Smooth muscle cell (in vitro differentiated cells): ENCODE measurements at regions not wholly inside any gene's neighbourhood (a gene's known extent, or its start where the extent isn't known, plus 50 kb on each side); places are given as distances from the start of the nearest gene placed in this dataset.

Experiments
- DNase-seq: peaks from one replicate; lab custom pipeline; 2025; ENCODE audit not compliant: unreplicated experiment; lab: John Stamatoyannopoulos, UW
- H2AFZ ChIP-seq: fragments of 200-600 bp; sonication (generic); 2 replicates; pipeline ENCODE4 v1.6.0; 2016; ENCODE audit warnings: antibody characterized with exemption, low read depth, mild to moderate bottlenecking
- H3F3A ChIP-seq: fragments of 200-600 bp; sonication (generic); 2 replicates; pipeline ENCODE4 v1.6.0; 2017; ENCODE audit warnings: antibody characterized with exemption, low read depth
- H3K27ac ChIP-seq: fragments of 200-600 bp; sonication (generic); 2 replicates; pipeline ENCODE4 v1.5.1; 2016; ENCODE audit warnings: low read depth, mild to moderate bottlenecking
- H3K27me3 ChIP-seq: fragments of 200-600 bp; sonication (generic); 2 replicates; pipeline ENCODE4 v1.6.1; 2016; ENCODE audit warnings: low read depth, mild to moderate bottlenecking
- H3K36me3 ChIP-seq: fragments of 200-600 bp; sonication (generic); 2 replicates; pipeline ENCODE4 v1.5.1; 2016; ENCODE audit warnings: low read depth
- H3K4me1 ChIP-seq: fragments of 200-600 bp; sonication (generic); 2 replicates; pipeline ENCODE4 v1.5.1; 2016; ENCODE audit warnings: low read depth
- H3K4me2 ChIP-seq: fragments of 200-600 bp; sonication (generic); 2 replicates; pipeline ENCODE4 v1.6.0; 2016; ENCODE audit warnings: mild to moderate bottlenecking
- H3K4me3 ChIP-seq: fragments of 200-600 bp; sonication (generic); 2 replicates; pipeline ENCODE4 v1.5.1; 2016; ENCODE audit warnings: mild to moderate bottlenecking
- H3K79me2 ChIP-seq: fragments of 200-600 bp; sonication (generic); 2 replicates; pipeline ENCODE4 v1.6.0; 2016; ENCODE audit warnings: low read depth, mild to moderate bottlenecking
- H3K9ac ChIP-seq: fragments of 200-600 bp; sonication (generic); 2 replicates; pipeline ENCODE4 v1.6.0; 2016; ENCODE audit warnings: low read depth
- H3K9me3 ChIP-seq: fragments of 200-600 bp; sonication (generic); replicated peaks from 2 replicates; pipeline ENCODE4 v1.5.1; 2016; ENCODE audit warnings: low read depth
- H4K20me1 ChIP-seq: fragments of 200-600 bp; sonication (generic); 2 replicates; pipeline ENCODE4 v1.6.0; 2016; ENCODE audit warnings: low read depth
- WGBS: methylation state at CpG from one replicate; pipeline ENCODE4 v1.1.7; 2016; ENCODE audit warnings: low lambda C conversion rate; 5-methylcytosine and 5-hydroxymethylcytosine counted together
- TF ChIP-seq, protein P1 (sequence below): fragments of 200-600 bp; sonication (generic); IDR thresholded peaks from 2 replicates; pipeline ENCODE4 v1.5.1; 2017; ENCODE audit warnings: borderline replicate concordance, mild to moderate bottlenecking, antibody characterized with exemption; ENCODE audit not compliant: insufficient read depth, poor library complexity, severe bottlenecking

DNA sequence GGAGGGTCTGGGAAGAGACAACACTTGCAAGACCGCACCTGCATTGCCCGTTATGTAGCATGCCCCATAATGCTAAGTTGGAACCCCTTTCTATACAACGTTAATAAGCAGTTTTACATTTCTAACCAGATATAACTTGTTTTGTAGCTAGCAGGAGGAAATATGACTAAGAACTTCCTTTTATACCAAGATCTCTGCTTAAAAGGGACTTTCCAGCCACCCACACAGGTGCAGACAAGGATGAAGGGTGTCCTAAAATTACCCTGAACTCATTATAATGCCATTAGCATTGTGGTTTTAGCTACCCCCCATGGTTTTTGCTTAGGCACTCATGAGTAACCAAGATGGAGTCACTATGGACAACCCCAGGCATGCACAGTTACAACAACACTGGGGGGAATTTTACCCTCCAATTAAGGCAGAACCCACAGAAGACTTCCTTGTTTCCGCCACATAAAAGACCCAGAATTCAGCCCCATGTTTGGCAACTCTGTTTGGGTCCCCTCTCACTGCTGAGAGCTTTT, 362.8 kb downstream of the CBLN2 start:
- Histone ChIP-seq H3K36me3 (no peaks in the 10 kb centered on the region), H3F3A (no peaks in the 10 kb centered on the region), H3K4me1 (no peaks in the 10 kb centered on the region), H3K27ac (no peak overlapping the region), H3K4me3 (no peak overlapping the region), H2AFZ (no peak overlapping the region), H3K9me3 (no peaks in the 10 kb centered on the region), H4K20me1 (no peaks in the 10 kb centered on the region), H3K79me2 (no peaks in the 10 kb centered on the region), H3K9ac (no peak overlapping the region), H3K4me2 (no peak overlapping the region), H3K27me3 (no peaks in the 10 kb centered on the region)
- WGBS, result 90% methylated on average over 4 of the region's 4 CpGs
- TF ChIP-seq, protein P1, sequence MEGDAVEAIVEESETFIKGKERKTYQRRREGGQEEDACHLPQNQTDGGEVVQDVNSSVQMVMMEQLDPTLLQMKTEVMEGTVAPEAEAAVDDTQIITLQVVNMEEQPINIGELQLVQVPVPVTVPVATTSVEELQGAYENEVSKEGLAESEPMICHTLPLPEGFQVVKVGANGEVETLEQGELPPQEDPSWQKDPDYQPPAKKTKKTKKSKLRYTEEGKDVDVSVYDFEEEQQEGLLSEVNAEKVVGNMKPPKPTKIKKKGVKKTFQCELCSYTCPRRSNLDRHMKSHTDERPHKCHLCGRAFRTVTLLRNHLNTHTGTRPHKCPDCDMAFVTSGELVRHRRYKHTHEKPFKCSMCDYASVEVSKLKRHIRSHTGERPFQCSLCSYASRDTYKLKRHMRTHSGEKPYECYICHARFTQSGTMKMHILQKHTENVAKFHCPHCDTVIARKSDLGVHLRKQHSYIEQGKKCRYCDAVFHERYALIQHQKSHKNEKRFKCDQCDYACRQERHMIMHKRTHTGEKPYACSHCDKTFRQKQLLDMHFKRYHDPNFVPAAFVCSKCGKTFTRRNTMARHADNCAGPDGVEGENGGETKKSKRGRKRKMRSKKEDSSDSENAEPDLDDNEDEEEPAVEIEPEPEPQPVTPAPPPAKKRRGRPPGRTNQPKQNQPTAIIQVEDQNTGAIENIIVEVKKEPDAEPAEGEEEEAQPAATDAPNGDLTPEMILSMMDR, result no peak
- DNase-seq, result no peak

DNA sequence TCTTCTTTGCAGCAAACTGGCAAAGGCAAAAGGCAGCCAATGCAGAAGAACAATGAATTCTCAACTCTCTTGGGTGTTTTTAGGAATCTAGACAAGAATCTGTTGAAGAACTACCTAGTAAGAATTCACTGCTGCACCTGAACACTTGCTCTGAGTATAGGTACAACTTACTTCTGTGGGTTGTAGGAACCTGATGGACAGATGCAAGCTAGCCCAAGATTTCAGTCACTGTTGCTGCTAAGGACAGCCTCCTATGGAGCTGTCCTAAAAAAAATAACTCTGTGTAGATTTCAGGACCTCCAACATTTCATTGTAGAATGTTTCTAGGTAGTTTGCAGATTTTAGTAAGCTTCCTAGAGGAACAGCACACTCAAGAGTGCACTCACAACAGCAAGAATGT, 363.5 kb downstream of the CBLN2 start:
- Histone ChIP-seq H3K4me1 (no peaks in the 10 kb centered on the region), H3K27ac (no peak overlapping the region), H3F3A (no peaks in the 10 kb centered on the region), H3K9ac (no peak overlapping the region), H3K9me3 (no peaks in the 10 kb centered on the region), H4K20me1 (no peaks in the 10 kb centered on the region), H2AFZ (no peak overlapping the region), H3K79me2 (no peaks in the 10 kb centered on the region), H3K4me2 (no peak overlapping the region), H3K27me3 (no peaks in the 10 kb centered on the region), H3K4me3 (no peak overlapping the region), H3K36me3 (no peaks in the 10 kb centered on the region)
- no peak for DNase-seq
- TF ChIP-seq, protein P1, result no peak

DNA sequence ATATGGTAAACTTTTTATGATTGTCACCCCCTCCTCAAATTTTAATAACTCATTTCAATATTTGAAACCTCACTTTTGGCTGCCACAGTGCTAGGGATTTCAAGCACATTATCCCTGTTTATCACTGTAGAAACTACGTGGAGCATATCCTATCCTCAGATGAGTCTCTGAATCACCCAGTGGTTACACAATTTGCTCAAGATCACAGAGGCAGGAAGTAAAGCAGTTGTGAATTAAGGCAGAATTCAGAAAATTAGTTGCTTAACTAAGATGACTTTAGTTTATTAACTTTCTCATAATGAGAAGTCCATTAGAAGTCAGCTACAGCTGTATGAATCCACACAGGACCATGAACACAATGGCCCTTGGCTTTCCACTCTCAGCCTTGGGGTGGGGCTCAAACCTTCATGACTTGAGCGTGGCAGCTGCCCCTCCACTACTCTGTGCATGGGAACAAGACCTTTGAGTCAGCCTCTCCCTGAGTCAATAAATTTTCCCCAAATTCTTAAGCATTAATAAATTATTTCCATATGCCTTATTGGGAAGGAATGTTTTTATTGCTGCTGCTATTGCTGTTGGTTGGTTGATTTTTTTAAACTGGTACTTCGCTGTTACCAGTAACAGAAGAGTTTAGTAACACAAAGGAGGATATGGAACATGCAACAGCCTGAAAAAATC, 369.0 kb downstream of the CBLN2 start:
- Histone ChIP-seq H3K9me3 (no peaks in the 10 kb centered on the region), H2AFZ (no peak overlapping the region), H3K9ac (no peak overlapping the region), H3K27ac (no peak overlapping the region), H3F3A (no peaks in the 10 kb centered on the region), H3K4me2 (no peak overlapping the region), H3K4me1 (no peaks in the 10 kb centered on the region), H3K79me2 (no peaks in the 10 kb centered on the region), H4K20me1 (no peaks in the 10 kb centered on the region), H3K36me3 (no peaks in the 10 kb centered on the region), H3K27me3 (no peaks in the 10 kb centered on the region), H3K4me3 (no peak overlapping the region)
- TF ChIP-seq, protein P1, result no peak
- 71% methylated on average over 3 of the region's 3 CpGs for WGBS
- no peak for DNase-seq

DNA sequence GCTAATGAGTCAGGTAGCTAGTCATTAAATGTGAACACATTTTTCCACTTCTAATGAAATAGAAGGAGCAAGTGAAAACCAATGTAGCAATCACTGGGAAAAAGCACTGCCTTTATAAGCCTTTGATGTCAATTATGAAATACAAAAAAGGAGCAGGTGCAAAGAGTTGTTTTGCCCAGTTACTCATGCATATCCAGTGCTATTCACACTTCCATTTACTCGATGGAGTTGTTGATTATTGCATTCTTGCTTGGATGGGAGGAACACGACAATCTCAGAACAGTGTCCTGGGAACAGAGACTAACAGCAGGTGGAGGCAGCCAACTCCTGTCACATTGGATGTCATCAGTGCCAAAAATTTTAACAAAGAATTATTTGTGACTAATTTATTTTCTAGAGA, 372.5 kb downstream of the CBLN2 start:
- H4K20me1 ChIP-seq, result no peaks in the 10 kb centered on the region
- 78% methylated on average over 2 of the region's 2 CpGs for WGBS
- H3K9me3 ChIP-seq, result no peaks in the 10 kb centered on the region
- DNase-seq, result no peak
- no peak overlapping the region for H3K27ac ChIP-seq
- H3K9ac ChIP-seq, result no peak overlapping the region
- no peak overlapping the region for H3K4me3 ChIP-seq
- no peak overlapping the region for H3K4me2 ChIP-seq
- H3K79me2 ChIP-seq, result no peaks in the 10 kb centered on the region
- H3K36me3 ChIP-seq, result no peaks in the 10 kb centered on the region
- no peaks in the 10 kb centered on the region for H3F3A ChIP-seq
- TF ChIP-seq, protein P1, result no peak
- H2AFZ ChIP-seq, result no peak overlapping the region
- H3K27me3 ChIP-seq, result no peaks in the 10 kb centered on the region
- H3K4me1 ChIP-seq, result no peaks in the 10 kb centered on the region
